NCI-H2171 (cell line): ENCODE measurements at regions not wholly inside any gene's neighbourhood (a gene's known extent, or its start where the extent isn't known, plus 50 kb on each side); places are given as distances from the start of the nearest gene placed in this dataset.

Experiments used
- DNase-seq: peaks from one replicate; lab custom pipeline; 2025; lab: John Stamatoyannopoulos, UW

- DNase-seq, result no peak
These were observed 1081.6 kb upstream of the EYS start for GRCh38 chr6:66788579-66788978.

DNA sequence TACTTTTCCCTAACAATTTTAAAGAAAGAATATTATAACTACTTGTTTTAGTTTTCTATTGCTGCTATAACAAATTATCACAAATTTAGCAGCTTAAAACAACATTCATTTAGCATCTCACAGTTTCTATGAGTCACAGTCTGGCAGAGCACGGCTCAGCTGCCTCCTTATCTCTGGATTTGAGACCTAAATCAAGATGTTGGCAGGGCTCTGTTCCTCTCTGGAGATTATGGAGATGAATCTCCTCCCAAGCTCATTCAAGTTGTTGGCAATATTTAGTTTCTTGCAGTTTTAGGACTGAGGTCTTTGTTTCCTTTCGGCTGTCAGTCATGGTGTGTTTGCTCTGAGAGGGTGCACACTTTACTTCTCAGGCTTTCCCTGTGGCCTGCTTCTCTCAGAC, 1065.8 kb upstream of the EYS start:
- DNase-seq, result no peak

DNA sequence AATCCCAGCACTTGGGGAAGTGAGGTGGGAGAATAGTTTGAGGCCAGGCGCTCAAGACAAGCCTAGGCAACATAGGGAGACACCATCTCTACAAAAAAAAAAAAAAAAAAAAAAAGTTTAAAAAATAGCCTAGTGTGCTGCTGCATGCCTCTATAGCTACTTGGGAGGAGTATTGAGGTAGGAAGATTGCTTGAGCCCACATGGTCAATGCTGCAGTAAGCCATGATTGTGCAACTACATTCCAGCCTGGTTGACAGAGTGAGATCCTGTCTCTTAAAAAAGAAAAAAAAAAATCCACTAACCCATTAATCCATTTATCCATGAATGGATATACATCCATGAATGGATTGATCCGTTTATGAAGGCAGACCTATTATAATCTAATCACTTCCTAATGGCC, 1064.6 kb upstream of the EYS start:
- DNase-seq, result no peak

- DNase-seq, result no peak
These were observed 1044.6 kb upstream of the EYS start for GRCh38 chr6:66751630-66752029.

- no peak for DNase-seq
These were observed 1033.3 kb upstream of the EYS start for GRCh38 chr6:66740346-66740745.

- DNase-seq, result no peak
These were observed 1028.3 kb upstream of the EYS start for GRCh38 chr6:66735106-66735890.

GRCh38 chr6:66731310-66731709, 1024.3 kb upstream of the EYS start:
- DNase-seq, result no peak

DNA sequence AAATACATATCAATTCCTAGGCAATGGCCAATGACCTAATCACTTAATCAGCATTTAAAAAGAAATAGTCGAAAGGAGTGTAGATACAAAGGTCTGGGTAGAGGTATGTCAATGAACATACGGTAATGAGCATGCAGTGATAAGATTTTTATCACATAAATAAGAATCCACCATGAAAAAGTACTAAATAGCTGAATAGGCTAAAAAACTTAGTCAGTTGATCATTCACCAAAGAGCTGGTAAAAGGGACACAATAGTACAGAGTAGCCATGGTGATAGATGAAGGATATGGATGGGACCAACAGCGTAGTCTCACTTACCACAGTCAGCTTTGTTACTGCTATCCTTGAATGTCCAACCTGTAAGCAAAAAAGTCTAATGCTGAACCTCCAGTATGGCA, 1018.6 kb upstream of the EYS start:
- DNase-seq, result no peak

GRCh38 chr6:66717801-66718200, 1010.8 kb upstream of the EYS start:
- DNase-seq, result no peak

DNA sequence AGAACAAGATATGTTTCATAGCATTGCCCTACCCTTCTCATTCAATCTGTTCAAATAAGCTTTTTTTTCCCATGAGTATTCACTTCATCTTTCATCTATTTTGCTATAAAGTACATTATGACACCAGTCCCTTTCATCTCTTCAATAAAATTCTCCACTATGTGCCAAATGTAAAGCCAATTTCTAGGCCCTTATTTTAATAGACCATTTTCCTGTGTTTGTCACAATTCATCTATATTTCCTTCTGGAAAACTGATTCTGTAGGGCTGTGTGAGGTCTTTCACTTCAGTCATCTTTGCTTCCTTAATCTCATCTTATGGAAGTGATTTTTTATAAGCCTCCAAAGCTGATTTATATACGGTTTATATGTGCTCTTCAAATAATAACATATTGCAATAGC, 992.4 kb upstream of the EYS start:
- DNase-seq, result no peak

- no peak for DNase-seq
These were observed 982.6 kb upstream of the EYS start for GRCh38 chr6:66689608-66690007.

DNA sequence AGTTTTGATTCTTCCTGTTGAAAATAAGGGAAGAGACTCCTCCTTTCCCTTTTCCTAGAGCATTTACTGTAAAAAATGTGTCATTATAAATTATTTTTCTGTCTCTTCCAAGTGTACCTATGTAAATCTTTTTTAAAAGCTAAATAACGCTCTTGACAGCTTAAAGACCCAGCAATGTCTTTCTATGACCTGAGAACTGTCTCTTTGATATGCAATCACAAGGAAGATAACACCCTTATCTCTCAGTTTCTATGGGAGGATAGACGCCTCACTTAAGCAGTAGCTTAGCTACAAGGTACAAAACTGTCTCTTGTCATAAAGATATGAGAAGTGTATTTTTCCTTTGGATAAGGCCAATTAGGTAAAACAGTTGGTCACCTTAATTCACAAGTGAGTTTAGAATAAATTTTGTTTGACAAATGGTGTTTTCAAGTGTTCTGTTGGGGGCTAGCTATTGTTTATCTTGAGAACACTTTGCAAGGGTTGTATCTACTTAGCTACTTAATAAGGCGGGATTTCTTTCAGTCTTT, 980.6 kb upstream of the EYS start:
- no peak for DNase-seq

- DNase-seq, result no peak
These were observed 968.9 kb upstream of the EYS start for GRCh38 chr6:66675906-66676305.

DNA sequence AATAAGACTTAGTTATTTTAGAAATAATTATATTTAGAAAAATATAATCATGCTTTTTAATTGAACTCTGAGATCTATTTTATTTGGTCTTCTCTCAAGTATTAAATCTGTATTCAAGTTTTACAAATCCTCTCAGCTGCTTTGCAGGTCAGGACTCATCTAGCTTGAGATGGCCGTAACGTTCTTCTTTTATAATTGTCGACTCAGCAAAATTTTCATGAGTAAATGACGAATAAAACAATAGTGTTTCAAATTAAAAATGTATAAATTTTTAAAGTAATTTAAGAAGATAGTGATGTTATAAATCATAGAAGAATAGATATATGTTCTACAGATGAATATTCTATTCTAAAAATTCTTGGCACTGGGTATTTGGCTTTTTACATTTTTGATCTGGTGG, 957.1 kb upstream of the EYS start:
- no peak for DNase-seq

- no peak for DNase-seq
These were observed 955.9 kb upstream of the EYS start for GRCh38 chr6:66662721-66663507.

- no peak for DNase-seq
These were observed 955.2 kb upstream of the EYS start for GRCh38 chr6:66662196-66662595.

- DNase-seq, result no peak
These were observed 948.4 kb upstream of the EYS start for GRCh38 chr6:66655420-66655819.

DNA sequence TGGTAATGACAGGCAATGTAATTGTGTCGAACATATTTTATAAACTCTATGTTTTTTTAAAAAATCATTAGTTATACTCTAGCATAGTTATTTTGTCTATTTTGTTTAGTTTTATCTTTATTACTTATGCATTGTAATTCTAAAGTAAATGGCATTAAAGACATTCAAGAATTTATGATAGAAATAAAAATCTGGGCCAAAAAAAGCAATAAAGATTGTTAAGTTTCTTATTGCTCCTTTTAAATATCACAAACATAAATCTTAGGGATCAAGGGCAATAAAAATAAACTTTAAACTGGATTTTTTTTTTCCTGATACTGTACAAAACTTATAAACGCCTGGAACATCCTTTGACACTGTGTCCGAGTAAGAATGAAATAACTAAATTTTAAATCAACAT, 931.5 kb upstream of the EYS start:
- DNase-seq, result no peak

DNA sequence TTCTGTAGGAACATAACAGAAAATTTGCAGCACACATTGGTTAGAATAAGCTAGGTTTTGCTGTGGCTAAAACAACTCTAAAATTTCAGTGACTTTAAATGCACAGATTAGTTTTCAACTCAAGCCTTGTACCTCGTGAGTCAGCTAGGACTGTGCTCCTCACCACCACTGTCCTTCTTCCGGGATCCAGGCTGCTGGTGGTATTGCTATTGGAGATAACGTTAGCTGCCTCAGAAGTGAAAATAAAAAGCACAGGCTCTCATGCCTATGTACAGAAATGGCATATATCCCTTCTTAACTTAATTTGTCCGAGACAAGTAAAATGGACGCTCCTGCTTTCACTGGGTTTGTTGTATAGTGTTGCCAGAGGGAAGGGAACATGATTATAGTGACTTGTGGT, 931.1 kb upstream of the EYS start:
- DNase-seq, result no peak

DNA sequence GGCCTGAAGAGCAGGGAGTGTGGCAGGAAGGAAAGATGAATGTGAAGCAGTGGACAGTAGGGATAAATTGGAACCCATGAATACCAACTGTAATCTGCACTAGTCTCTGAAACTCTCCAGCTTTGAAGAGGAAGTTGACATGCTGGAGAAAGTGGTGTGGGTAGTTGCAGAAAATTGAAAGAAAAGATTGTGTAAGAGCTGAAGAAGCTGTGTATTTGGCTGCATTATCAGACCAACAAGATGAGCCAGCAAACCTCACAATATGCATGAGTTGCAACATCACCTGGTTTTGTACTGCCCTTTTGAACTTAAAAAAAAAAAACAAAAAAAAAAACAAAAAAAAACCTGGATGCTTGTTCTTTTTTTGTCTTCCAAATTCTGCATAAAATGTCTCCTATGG, 921.9 kb upstream of the EYS start:
- no peak for DNase-seq

DNA sequence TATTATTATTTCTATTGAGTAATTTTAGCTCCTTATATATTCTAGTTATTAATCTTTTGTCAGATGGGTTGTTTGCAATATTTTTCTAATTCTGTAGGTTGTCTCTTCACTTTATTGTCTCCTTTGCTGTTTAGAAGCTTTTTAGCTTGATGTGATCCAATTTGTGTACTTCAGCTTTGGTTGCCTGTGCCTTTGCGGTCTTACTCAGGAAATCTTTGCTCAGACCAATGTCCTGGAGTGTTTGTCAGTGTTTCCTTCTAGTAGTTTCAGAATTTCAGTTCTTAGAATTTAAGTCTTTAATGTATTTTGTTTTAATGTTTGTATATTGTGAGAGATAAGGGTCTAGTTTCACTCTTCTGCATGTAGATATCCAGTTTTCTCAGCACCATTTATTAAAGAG, 916.0 kb upstream of the EYS start:
- no peak for DNase-seq

GRCh38 chr6:66605971-66606370, 898.9 kb upstream of the EYS start:
- DNase-seq, result no peak

GRCh38 chr6:66605011-66605410, 898.0 kb upstream of the EYS start:
- no peak for DNase-seq
